Gastroesophageal sphincter (tissue), 3 donors: ENCODE measurements at regions not wholly inside any gene's neighbourhood (a gene's known extent, or its start where the extent isn't known, plus 50 kb on each side); places are given as distances from the start of the nearest gene placed in this dataset.

Source experiments
- POLR2A ChIP-seq, 2 donors: fragments of 450-650 bp; IDR thresholded peaks; one replicate each; pipeline ENCODE4 v1.6.1; 2017; ENCODE audit warnings: antibody characterized with exemption in 2 of 2, mild to moderate bottlenecking in 2 of 2, moderate library complexity in 1 of 2
- POLR2AphosphoS5 ChIP-seq: sonication (generic); formaldehyde crosslinking; IDR thresholded peaks from one replicate; pipeline ENCODE4 v1.6.1; 2017; ENCODE audit warnings: antibody characterized with exemption
- TF ChIP-seq, protein P1 (sequence below), 4 experiments: fragments of 200-600 bp in 2 of 4; fragments of 450-650 bp in 2 of 4; sonication (generic) in 1 of 4; IDR thresholded peaks; one replicate each; pipeline ENCODE4 v1.5.1; 2017 to 2019; ENCODE audit warnings: antibody characterized with exemption in 4 of 4, mild to moderate bottlenecking in 2 of 4, moderate library complexity in 2 of 4

DNA sequence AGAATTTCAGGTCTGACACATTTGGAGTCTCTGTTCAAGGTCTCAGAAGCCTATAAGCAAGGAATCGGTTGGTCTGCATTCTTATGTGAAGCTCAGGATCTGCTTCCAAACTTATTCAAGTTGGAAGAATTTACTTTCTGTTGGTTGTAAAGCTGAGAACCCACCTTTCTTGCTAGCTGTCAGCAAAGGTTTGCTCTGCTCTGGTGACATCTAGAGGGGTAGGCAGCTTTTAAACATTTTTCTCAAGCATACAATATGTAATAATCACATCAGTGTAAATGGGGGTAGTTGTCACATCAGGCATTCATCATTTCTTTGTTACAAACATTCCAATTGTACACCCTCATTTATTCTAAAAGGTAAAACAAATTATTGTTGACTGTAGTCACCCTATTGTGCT, 935.2 kb downstream of the TRAM1L1 start:
- TF ChIP-seq, protein P1, sequence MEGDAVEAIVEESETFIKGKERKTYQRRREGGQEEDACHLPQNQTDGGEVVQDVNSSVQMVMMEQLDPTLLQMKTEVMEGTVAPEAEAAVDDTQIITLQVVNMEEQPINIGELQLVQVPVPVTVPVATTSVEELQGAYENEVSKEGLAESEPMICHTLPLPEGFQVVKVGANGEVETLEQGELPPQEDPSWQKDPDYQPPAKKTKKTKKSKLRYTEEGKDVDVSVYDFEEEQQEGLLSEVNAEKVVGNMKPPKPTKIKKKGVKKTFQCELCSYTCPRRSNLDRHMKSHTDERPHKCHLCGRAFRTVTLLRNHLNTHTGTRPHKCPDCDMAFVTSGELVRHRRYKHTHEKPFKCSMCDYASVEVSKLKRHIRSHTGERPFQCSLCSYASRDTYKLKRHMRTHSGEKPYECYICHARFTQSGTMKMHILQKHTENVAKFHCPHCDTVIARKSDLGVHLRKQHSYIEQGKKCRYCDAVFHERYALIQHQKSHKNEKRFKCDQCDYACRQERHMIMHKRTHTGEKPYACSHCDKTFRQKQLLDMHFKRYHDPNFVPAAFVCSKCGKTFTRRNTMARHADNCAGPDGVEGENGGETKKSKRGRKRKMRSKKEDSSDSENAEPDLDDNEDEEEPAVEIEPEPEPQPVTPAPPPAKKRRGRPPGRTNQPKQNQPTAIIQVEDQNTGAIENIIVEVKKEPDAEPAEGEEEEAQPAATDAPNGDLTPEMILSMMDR (IDR thresholded peaks at IDR 0.05) = no peak
- TF ChIP-seq POLR2A (IDR thresholded peaks at IDR 0.05) = no peak
- TF ChIP-seq POLR2AphosphoS5 = no peak
